Osteocyte (in vitro differentiated cells): ENCODE measurements at regions not wholly inside any gene's neighbourhood (a gene's known extent, or its start where the extent isn't known, plus 50 kb on each side); places are given as distances from the start of the nearest gene placed in this dataset.

Experiments
- DNase-seq: peaks from one replicate; pipeline ENCODE4 v3.0.0; 2021; ENCODE audit warnings: mixed read lengths; ENCODE audit not compliant: unreplicated experiment; ENCODE audit errors: extremely low spot score
- H3K27ac Mint-ChIP-seq: one replicate; pipeline ENCODE4 v1.8.0; 2021; ENCODE audit warnings: mild to moderate bottlenecking, mixed read lengths; ENCODE audit not compliant: unreplicated experiment
- H3K27me3 Mint-ChIP-seq: one replicate; pipeline ENCODE4 v1.8.0; 2021; ENCODE audit warnings: mixed read lengths; ENCODE audit not compliant: unreplicated experiment
- H3K36me3 Mint-ChIP-seq: one replicate; pipeline ENCODE4 v1.8.0; 2021; ENCODE audit warnings: mixed read lengths; ENCODE audit not compliant: unreplicated experiment
- H3K4me1 Mint-ChIP-seq: one replicate; pipeline ENCODE4 v1.8.0; 2021; ENCODE audit warnings: mixed read lengths; ENCODE audit not compliant: unreplicated experiment
- H3K4me3 Mint-ChIP-seq: one replicate; pipeline ENCODE4 v1.8.0; 2021; ENCODE audit warnings: mild to moderate bottlenecking, moderate library complexity, mixed read lengths; ENCODE audit not compliant: unreplicated experiment
- H3K9me3 Mint-ChIP-seq: one replicate; pipeline ENCODE4 v1.8.0; 2021; ENCODE audit warnings: mixed read lengths; ENCODE audit not compliant: unreplicated experiment
- TF ChIP-seq, protein P1 (sequence below): fragments of 200-600 bp; sonication (generic); IDR thresholded peaks from 2 replicates; pipeline ENCODE4 v1.5.0; 2021; ENCODE audit warnings: antibody characterized with exemption, mild to moderate bottlenecking, moderate library complexity

DNA sequence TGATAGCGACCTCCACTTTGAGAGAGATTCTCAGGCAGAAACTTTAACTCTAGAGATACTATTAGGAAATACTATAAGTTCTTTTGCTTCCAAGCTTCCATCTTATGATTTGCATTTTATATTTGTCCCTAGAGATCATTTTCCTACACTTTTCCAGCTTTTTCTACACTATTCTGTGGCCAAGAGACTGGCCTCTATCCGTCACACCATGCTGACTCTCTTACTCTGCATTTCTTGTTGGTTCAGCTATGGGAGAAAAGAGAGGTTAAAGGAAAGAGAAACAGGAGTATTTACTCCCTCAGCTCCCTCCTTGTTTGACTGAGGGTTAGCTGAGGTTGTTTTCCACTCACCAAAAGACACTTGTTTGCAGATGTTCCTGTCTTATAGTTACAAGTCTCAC, 665.6 kb upstream of the CXADR start:
- no peak for DNase-seq
- H3K27me3 Mint-ChIP-seq: no peaks in the 10 kb centered on the region
- no peak overlapping the region for H3K4me3 Mint-ChIP-seq
- no peaks in the 10 kb centered on the region for H3K9me3 Mint-ChIP-seq
- H3K4me1 Mint-ChIP-seq: no peaks in the 10 kb centered on the region
- no peaks in the 10 kb centered on the region for H3K36me3 Mint-ChIP-seq
- H3K27ac Mint-ChIP-seq: no peak overlapping the region
- TF ChIP-seq, protein P1, sequence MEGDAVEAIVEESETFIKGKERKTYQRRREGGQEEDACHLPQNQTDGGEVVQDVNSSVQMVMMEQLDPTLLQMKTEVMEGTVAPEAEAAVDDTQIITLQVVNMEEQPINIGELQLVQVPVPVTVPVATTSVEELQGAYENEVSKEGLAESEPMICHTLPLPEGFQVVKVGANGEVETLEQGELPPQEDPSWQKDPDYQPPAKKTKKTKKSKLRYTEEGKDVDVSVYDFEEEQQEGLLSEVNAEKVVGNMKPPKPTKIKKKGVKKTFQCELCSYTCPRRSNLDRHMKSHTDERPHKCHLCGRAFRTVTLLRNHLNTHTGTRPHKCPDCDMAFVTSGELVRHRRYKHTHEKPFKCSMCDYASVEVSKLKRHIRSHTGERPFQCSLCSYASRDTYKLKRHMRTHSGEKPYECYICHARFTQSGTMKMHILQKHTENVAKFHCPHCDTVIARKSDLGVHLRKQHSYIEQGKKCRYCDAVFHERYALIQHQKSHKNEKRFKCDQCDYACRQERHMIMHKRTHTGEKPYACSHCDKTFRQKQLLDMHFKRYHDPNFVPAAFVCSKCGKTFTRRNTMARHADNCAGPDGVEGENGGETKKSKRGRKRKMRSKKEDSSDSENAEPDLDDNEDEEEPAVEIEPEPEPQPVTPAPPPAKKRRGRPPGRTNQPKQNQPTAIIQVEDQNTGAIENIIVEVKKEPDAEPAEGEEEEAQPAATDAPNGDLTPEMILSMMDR: no peak

DNA sequence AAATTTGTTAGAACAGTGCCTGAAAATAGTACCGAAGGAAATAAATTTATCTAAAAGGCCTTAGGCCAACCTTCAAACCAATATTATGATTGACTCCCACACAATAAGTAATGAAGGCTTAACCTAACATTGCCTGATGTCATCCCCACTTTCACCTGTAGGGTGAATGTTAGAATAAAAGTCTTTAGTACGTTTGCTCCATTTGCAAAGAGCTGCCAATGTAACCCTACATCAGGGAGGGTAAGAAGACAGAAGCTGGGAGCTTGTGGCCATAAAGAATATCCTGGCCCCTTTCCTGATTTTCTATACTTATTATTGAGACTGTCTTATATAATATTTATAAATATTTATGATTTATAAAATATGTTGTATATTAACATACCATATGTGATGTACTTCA, 661.8 kb upstream of the CXADR start:
- Mint-ChIP-seq H3K9me3 (peaks cover 17% of the 10 kb centered on the region), H3K27me3 (no peaks in the 10 kb centered on the region), H3K36me3 (peaks cover 10% of the 10 kb centered on the region), H3K4me1 (peaks cover 11% of the 10 kb centered on the region), H3K4me3 (no peak overlapping the region), H3K27ac (no peak overlapping the region)
- no peak for DNase-seq
- TF ChIP-seq, protein P1: no peak

- peaks cover 11% of the 10 kb centered on the region for H3K36me3 Mint-ChIP-seq
- H3K27me3 Mint-ChIP-seq: no peaks in the 10 kb centered on the region
- H3K27ac Mint-ChIP-seq: no peak overlapping the region
- peaks cover 23% of the 10 kb centered on the region for H3K9me3 Mint-ChIP-seq
- DNase-seq: no peak
- no peak overlapping the region for H3K4me3 Mint-ChIP-seq
- peaks cover 11% of the 10 kb centered on the region for H3K4me1 Mint-ChIP-seq
- TF ChIP-seq, protein P1: no peak
Observed at GRCh38 chr21:16855164-16855667, 657.6 kb upstream of the CXADR start.

GRCh38 chr21:16863362-16863905, 649.4 kb upstream of the CXADR start:
- no peak overlapping the region for H3K4me3 Mint-ChIP-seq
- TF ChIP-seq, protein P1: no peak
- H3K27ac Mint-ChIP-seq: no peak overlapping the region
- no peaks in the 10 kb centered on the region for H3K4me1 Mint-ChIP-seq
- no peak for DNase-seq
- H3K27me3 Mint-ChIP-seq: no peaks in the 10 kb centered on the region
- H3K36me3 Mint-ChIP-seq: peaks cover 3% of the 10 kb centered on the region
- H3K9me3 Mint-ChIP-seq: peaks cover 16% of the 10 kb centered on the region

DNA sequence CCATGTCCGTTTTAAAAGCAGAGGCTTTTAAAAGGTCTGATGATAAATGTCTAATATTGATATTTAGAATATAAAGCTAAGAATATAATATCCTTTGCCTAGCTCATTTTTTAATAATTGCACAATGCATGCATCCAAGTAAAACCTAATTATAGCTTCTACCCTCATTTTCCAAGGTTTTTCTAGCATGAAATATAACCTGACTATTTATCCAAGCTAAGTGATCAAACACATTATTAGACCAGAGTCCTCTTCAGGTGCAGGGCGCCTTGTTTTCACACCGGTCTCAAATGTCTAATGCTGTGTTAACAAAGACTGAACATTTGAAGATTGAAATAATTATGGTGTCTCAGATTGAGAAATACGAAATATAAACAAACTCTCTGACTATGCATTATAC, 648.9 kb upstream of the CXADR start:
- Mint-ChIP-seq H3K27me3 (no peaks in the 10 kb centered on the region), H3K9me3 (peaks cover 16% of the 10 kb centered on the region), H3K36me3 (peaks cover 3% of the 10 kb centered on the region), H3K27ac (no peak overlapping the region), H3K4me1 (no peaks in the 10 kb centered on the region), H3K4me3 (no peak overlapping the region)
- TF ChIP-seq, protein P1: no peak
- no peak for DNase-seq
